Middle frontal gyrus (tissue), 1 donor: ENCODE measurements at regions not wholly inside any gene's neighbourhood (a gene's known extent, or its start where the extent isn't known, plus 50 kb on each side); places are given as distances from the start of the nearest gene placed in this dataset.

Source experiments
- DNase-seq: peaks from one replicate; pipeline ENCODE4 v3.0.0-alpha.2; 2015; ENCODE audit warnings: low spot score; ENCODE audit errors: extremely low spot score

GRCh38 chr5:89428624-89429023 lies 545.6 kb upstream of the MEF2C start:
- DNase-seq: no peak

- DNase-seq: no peak
Measured at GRCh38 chr5:89425062-89425461, 542.1 kb upstream of the MEF2C start.

- DNase-seq: no peak
Measured at GRCh38 chr5:89421035-89421434, 538.1 kb upstream of the MEF2C start.

GRCh38 chr5:89418407-89419085 lies 535.6 kb upstream of the MEF2C start:
- DNase-seq: no peak

GRCh38 chr5:89417990-89418389 lies 535.0 kb upstream of the MEF2C start:
- no peak for DNase-seq

GRCh38 chr5:89417515-89417914 lies 534.5 kb upstream of the MEF2C start:
- DNase-seq: no peak

- DNase-seq: no peak
Measured at GRCh38 chr5:89411891-89412290, 528.9 kb upstream of the MEF2C start.

- DNase-seq: no peak
Measured at GRCh38 chr5:89407054-89407453, 524.1 kb upstream of the MEF2C start.

GRCh38 chr5:89401659-89402058 lies 518.7 kb upstream of the MEF2C start:
- no peak for DNase-seq

GRCh38 chr5:89401012-89401411 lies 518.0 kb upstream of the MEF2C start:
- DNase-seq: no peak

GRCh38 chr5:89399548-89399947 lies 516.6 kb upstream of the MEF2C start:
- DNase-seq: no peak

- no peak for DNase-seq
Measured at GRCh38 chr5:89397096-89397495, 514.1 kb upstream of the MEF2C start.

- DNase-seq: no peak
Measured at GRCh38 chr5:89396278-89396954, 513.4 kb upstream of the MEF2C start.

- DNase-seq: no peak
Measured at GRCh38 chr5:89395111-89395510, 512.1 kb upstream of the MEF2C start.

GRCh38 chr5:89388872-89389271 lies 505.9 kb upstream of the MEF2C start:
- no peak for DNase-seq

GRCh38 chr5:89384391-89384790 lies 501.4 kb upstream of the MEF2C start:
- DNase-seq: no peak

GRCh38 chr5:89380635-89381034 lies 497.7 kb upstream of the MEF2C start:
- no peak for DNase-seq

GRCh38 chr5:89377767-89378455 lies 494.9 kb upstream of the MEF2C start:
- DNase-seq: no peak

- no peak for DNase-seq
Measured at GRCh38 chr5:89374818-89375521, 492.0 kb upstream of the MEF2C start.

GRCh38 chr5:89374144-89374784 lies 491.3 kb upstream of the MEF2C start:
- no peak for DNase-seq

GRCh38 chr5:89372176-89372575 lies 489.2 kb upstream of the MEF2C start:
- DNase-seq: no peak
